Skin epidermis (tissue), 12 donors: ENCODE measurements at regions not wholly inside any gene's neighbourhood (a gene's known extent, or its start where the extent isn't known, plus 50 kb on each side); places are given as distances from the start of the nearest gene placed in this dataset.

Experiments used
- H3K27ac ChIP-seq, 21 experiments: fragments of 200-600 bp; sonication (generic) in 11 of 21; one replicate each; pipeline ENCODE4 v1.5.0; 2020; ENCODE audit warnings: mild to moderate bottlenecking in 3 of 21, inconsistent platforms in 2 of 21, moderate library complexity in 2 of 21
- H3K4me3 ChIP-seq, 7 experiments: fragments of 200-600 bp; sonication (generic) in 2 of 7; one replicate each; pipeline ENCODE4 v1.5.0; 2020; ENCODE audit warnings: inconsistent platforms in 2 of 7, mild to moderate bottlenecking in 2 of 7, moderate library complexity in 1 of 7

DNA sequence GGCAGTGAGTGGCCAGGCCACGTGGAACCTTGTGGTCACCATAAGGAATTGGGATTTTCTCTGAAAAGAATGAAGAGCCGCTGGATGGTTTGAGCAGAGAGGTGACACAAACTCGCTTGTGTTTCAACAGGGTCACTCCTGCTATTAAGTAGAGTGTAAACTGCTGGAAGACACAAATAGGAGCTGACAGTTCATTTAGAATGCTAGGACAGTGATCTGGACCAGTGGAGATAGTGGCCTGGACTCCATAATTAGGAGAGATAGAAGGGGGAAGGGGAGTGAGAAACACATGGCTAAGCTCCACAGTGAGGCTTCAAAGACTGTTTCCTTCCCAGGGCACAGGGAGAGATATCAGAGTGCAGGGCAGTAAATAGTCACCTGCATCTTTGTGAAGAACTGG is 381.1 kb upstream of the ST6GAL2 start:
- Histone ChIP-seq H3K4me3 (no peak overlapping the region), H3K27ac (no peak overlapping the region)

DNA sequence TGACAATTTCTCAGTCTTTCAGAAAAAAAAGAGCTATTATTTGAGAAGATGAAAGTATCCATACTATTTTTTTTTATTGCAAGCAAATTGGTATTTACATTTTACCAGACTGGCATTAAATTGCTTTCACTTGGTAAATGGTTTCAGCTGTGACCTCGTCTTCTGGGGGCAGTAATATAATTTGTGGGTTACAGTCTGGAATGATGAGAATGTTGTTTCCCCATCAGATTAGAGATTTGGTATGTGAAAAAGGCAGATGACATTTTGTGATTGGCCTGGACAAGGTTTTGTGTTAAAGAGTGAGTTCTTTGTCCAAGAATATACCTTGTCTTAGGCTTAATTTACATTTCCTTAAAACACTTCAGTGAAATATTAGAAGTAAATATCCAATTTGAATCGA is 390.1 kb upstream of the ST6GAL2 start:
- no peak overlapping the region for H3K4me3 ChIP-seq
- no peak overlapping the region for H3K27ac ChIP-seq

- Histone ChIP-seq H3K27ac (no peak overlapping the region), H3K4me3 (no peak overlapping the region)
These were observed 392.7 kb upstream of the ST6GAL2 start for GRCh38 chr2:107278672-107279071.

DNA sequence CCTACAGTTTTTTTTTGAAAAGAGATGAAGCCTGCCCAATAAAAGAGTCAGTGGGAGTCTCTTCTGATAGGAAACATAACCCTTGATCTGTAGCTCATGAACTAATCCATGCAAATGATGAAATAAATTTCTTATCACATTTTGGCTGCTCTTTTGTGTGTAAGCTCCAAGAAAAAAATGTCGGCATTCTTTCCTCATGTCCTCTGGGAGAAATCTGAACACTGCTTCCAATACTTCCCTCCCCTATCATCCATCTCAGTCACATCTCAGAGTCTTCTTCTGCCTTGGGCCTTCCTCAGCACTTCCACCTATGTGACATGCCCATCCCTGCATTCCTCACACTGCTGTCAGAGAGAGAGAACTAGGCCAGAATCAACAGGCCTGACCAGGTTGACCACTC is 395.7 kb upstream of the ST6GAL2 start:
- Histone ChIP-seq H3K27ac (no peak overlapping the region), H3K4me3 (no peak overlapping the region)

DNA sequence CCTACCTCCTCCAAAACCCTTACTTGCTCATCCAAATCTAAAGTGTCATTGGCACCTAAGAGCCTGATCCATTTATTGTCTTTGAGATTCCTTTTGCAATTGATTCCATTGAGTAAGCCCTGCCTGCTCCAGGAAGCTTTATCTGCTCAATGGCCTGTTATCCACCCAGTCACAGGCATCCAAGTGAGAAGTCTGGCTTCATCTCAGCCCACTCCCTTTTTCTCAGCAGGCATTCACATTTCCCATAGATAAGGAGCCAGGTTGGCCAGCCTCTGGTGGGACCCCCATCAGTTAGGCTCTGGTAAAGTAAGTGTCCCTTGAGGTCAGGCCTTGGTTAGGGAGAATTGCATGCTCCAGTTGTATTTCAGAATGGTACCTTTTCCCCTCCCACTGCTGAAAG is 396.2 kb upstream of the ST6GAL2 start:
- Histone ChIP-seq H3K27ac (no peak overlapping the region), H3K4me3 (no peak overlapping the region)

- no peak overlapping the region for H3K4me3 ChIP-seq
These were observed 399.8 kb upstream of the ST6GAL2 start for GRCh38 chr2:107285621-107286299.

GRCh38 chr2:107290041-107290440 is 404.1 kb upstream of the ST6GAL2 start:
- Histone ChIP-seq H3K4me3 (no peak overlapping the region), H3K27ac (no peak overlapping the region)

More at GRCh38 chr2:107285621-107286299, 399.8 kb upstream of the ST6GAL2 start:
- no peak overlapping the region for H3K27ac ChIP-seq

DNA sequence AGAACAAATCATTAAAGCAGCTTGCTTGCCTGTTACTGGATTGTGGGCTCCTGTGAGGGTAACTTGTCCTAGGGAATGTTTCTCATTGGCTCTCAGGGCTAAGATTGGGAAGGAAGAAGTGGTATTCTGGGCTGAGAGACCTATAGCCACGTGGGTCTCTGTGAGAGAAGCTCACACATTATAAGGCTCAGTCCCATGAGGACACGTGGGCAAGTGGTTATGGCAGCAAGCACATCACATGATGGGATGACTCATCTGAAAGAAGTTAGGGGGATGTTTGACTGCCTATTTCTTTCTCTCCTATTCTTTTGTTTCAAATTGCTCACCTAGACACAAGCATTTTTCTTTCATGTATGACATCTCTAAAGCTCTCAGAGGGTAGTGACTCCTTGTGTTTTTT is 418.0 kb upstream of the ST6GAL2 start:
- Histone ChIP-seq H3K4me3 (no peak overlapping the region), H3K27ac (no peak overlapping the region)

DNA sequence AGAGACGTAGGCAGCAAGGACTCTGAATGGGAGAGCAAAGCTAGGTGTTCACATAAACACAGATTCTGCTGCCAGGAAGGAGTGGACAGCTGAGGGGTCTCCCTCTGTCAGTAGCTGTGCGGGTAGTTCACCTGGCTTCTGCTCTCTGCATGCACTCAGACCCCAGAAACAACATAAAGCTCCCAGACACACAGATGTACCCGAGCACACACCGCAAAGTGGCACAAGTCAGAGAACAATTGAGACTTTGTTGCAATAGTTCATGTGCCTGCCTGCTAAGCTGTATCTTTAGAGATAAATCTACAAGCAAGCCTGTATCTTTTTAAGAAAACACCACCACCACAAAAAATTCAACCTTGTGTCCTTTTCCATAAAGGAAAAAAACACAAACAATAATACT is 420.0 kb upstream of the ST6GAL2 start:
- H3K27ac ChIP-seq: no peak overlapping the region
- no peak overlapping the region for H3K4me3 ChIP-seq

DNA sequence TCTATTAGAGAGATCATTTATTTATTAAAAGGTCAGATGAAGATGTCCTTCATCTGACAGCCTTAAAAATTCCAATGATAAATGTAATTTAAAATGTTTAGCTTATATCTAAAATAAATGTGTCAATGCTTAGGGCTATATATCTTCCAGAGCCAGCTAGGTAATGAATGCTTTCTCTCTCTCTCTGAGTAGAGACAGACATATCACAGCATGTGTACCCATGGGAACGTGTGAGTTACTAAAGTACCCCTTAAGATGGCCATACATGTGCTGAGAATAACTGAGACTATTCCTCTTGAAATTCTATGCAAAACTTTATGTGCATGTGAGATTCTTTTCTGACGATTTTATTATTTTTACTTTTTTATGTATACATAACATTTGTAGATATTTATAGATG is 420.9 kb upstream of the ST6GAL2 start:
- H3K4me3 ChIP-seq: no peak overlapping the region
- no peak overlapping the region for H3K27ac ChIP-seq

DNA sequence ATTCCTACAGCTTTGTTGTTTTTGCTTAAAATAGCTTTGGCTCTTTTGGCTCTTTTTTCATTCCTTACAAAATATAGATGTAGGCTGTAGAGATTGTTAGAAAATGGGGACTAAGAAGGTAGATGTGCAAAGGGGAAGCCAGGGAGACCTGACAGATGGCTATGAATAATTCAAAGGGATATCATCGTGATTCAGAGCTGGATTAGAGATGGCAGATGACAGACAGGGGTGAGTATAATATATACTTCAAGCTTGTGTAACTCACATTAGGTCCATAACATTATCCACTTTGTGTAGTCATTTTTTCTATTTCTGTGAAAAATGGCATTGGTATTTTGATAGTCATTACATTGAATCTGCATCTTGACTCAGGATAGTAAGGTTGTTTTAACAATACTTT is 422.9 kb upstream of the ST6GAL2 start:
- Histone ChIP-seq H3K4me3 (no peak overlapping the region), H3K27ac (no peak overlapping the region)

DNA sequence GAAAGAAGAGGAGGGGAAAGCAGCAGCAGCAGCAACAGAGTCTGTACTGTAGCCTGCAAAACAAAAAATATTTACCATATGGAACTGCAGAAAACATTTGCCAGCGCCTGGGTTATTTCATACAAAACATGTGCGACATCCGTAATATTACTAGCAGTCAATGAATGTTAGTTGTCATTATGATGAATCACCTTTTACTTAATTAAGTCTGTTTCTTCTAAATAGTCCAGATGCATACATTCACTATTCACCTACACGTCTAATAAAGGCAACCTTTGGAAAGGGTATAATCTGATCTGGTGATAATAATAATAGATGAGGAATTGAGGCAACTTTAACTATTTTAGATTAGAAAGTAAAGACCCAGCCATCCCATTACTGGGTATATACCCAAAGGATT is 426.3 kb upstream of the ST6GAL2 start:
- Histone ChIP-seq H3K4me3 (no peak overlapping the region), H3K27ac (no peak overlapping the region)

- H3K27ac ChIP-seq: no peak overlapping the region
- H3K4me3 ChIP-seq: no peak overlapping the region
These were observed 427.3 kb upstream of the ST6GAL2 start for GRCh38 chr2:107313316-107313715.

- no peak overlapping the region for H3K27ac ChIP-seq
- no peak overlapping the region for H3K4me3 ChIP-seq
These were observed 434.9 kb upstream of the ST6GAL2 start for GRCh38 chr2:107320881-107321280.

DNA sequence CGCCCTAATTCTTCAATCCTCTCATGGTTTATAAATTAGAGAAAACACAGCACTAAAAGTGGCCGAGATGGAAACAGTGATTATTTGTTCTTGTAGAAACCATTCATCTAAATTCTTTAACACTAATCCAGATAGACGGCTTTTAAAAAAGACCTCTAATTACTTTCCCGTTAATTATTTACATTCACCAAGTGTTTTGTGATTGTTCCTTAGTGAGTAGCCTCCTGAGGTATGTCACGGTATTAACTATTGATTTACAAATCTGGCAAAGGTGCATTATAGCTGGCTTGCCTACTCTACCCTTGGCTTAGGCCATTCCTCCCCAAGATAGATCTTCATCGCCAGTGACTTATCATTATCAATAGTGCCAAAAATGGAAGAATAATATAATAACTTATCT is 436.4 kb upstream of the ST6GAL2 start:
- Histone ChIP-seq H3K4me3 (no peak overlapping the region), H3K27ac (no peak overlapping the region)

GRCh38 chr2:107323946-107324565 is 438.1 kb upstream of the ST6GAL2 start:
- no peak overlapping the region for H3K27ac ChIP-seq
- no peak overlapping the region for H3K4me3 ChIP-seq

DNA sequence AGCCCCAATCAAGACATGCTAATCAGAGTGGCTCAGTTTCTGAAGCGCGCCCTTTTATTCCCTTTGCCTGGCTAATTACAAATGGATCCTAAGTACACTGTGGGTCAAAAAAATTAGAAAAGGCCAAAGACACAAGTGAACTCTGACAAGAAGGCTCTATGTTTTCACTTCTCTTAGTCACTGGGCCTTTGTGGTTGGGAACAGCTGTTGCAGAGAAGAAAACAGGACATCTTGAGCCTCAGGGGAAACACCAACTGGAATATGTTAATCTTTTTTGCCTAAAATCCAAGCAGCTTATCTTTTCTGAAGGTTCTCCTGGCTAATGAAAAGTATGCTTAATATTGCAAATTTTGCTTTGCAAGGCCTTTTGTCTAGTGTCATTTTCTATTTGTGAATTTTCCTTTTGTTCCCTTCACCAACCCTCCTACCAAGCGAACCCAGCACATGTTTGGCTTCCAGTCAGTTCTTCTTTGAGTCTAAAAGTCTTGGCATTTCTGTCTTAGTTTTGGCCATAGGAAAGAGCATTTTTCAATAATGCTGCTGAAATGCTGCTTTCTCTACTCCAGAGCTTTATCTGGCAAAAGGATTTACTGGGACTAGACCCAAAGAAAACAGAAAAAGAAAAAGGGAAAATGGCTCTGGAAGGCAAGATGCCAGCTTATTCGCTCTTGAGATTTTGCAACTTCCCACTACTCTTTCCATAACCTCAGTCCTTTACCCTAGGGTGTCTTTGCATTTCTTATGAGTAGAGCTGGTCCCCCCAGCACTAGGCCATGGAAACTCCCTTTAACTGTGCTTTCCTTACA is 440.2 kb upstream of the ST6GAL2 start:
- peak overlapping the region in 3 of 21 experiments; percentile 2 to 9 (median 3) for H3K27ac ChIP-seq
- no peak overlapping the region for H3K4me3 ChIP-seq

DNA sequence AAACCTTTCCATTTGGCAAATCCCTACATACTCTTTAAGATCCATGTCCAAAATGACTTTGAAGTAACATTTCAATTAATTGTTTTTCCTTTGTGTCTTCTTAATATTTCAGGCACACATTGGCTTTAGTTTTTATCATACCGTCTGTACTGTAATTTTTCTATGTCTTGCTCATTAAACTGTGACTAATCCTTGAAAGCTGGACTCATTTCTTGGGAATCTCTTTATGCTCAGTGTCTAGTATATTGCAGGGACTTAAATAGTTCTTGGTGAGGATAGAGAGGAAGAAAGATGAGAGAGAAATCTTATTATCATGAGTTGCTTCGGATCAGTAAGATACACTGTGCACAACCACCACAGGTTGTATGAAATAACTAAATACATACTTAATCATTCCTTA is 448.3 kb upstream of the ST6GAL2 start:
- H3K4me3 ChIP-seq: no peak overlapping the region
- H3K27ac ChIP-seq: no peak overlapping the region

DNA sequence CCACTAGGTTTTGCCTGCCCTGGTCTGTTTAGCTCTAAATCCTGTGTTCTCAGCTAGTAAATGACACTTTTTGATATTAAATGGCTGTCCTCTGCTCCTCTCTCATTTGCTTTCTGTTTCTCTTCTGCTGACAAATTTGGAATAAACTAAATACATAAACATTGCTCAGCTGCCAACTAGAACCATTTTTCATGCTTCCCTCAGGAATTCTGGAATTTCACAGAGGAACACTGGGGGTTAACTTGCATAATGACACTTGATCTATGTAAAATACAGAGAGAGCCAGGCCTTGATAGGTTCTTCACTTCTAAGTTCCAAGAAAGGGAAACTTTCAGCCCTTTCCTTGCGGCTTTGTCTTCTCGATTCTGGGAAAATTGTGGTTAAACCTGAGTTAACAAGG is 450.6 kb upstream of the ST6GAL2 start:
- no peak overlapping the region for H3K4me3 ChIP-seq
- H3K27ac ChIP-seq: no peak overlapping the region

DNA sequence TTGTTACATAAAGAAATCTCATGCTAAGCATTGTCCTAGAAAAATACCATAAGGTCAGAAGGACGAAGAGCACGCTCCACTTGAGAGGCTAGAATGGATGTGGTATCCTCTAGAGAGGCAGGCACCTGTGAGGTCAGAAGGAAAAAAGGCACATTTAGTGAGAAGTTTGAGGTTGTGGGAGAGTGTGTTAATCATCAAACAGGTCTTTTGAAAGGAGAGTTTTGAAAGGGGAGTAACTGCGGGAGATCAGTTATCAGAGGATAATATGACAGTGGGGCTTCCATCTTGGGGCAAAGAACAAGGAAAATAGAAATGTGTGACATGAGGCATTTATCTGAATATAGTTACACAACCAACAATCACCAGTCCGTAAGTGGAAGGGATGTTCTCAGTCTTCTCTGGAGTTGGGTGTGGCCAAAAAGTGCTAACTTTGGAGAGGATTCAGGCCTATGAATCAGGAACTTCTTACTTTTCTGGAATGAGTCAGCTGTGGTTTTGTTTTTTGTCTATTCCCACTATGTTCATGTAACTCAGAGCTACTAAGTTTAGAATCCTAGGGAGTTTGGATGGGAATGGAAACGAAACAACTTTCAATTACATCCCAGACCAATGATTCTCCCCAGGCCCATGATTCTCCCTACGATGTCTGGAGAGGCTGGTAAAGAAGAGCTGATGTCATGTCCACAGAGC is 451.4 kb upstream of the ST6GAL2 start:
- no peak overlapping the region for H3K4me3 ChIP-seq
- H3K27ac ChIP-seq: peak overlapping the region in 4 of 21 experiments; percentile 0 to 74 (median 10)
